Activated T-cell treated with anti-CD3 and anti-CD28 coated beads, Interleukin-2, amount 50 U/mL, for 24 hours (primary cell): ENCODE measurements at regions not wholly inside any gene's neighbourhood (a gene's known extent, or its start where the extent isn't known, plus 50 kb on each side); places are given as distances from the start of the nearest gene placed in this dataset.

Experiments used
- DNase-seq: peaks from one replicate; pipeline ENCODE4 v3.0.0-alpha.2; 2020
- H3K27ac Mint-ChIP-seq: 2 replicates; pipeline ENCODE4 v1.8.0; 2020; ENCODE audit warnings: mild to moderate bottlenecking, mixed read lengths
- H3K27me3 Mint-ChIP-seq: 2 replicates; pipeline ENCODE4 v1.8.0; 2020; ENCODE audit warnings: mixed read lengths
- H3K36me3 Mint-ChIP-seq: 2 replicates; pipeline ENCODE4 v1.8.0; 2020; ENCODE audit warnings: low read depth, mixed read lengths
- H3K4me1 Mint-ChIP-seq: 2 replicates; pipeline ENCODE4 v1.8.0; 2020; ENCODE audit warnings: low read depth, mixed read lengths
- H3K4me3 Mint-ChIP-seq: 2 replicates; pipeline ENCODE4 v1.8.0; 2020; ENCODE audit warnings: mild to moderate bottlenecking, moderate library complexity, mixed read lengths
- H3K9me3 Mint-ChIP-seq: 2 replicates; pipeline ENCODE4 v1.8.0; 2020; ENCODE audit warnings: mixed read lengths

- H3K9me3 Mint-ChIP-seq = no peaks in the 10 kb centered on the region
- no peak overlapping the region for H3K27ac Mint-ChIP-seq
- no peak for DNase-seq
- H3K36me3 Mint-ChIP-seq = no peaks in the 10 kb centered on the region
- no peaks in the 10 kb centered on the region for H3K27me3 Mint-ChIP-seq
- H3K4me1 Mint-ChIP-seq = no peaks in the 10 kb centered on the region
- no peak overlapping the region for H3K4me3 Mint-ChIP-seq
Observed at GRCh38 chr3:81326245-81326644, 435.2 kb downstream of the GBE1 start.

- Mint-ChIP-seq H3K9me3 (no peaks in the 10 kb centered on the region), H3K4me3 (no peak overlapping the region), H3K27me3 (no peaks in the 10 kb centered on the region), H3K4me1 (no peaks in the 10 kb centered on the region), H3K27ac (no peak overlapping the region), H3K36me3 (no peaks in the 10 kb centered on the region)
- DNase-seq = no peak
Observed at GRCh38 chr3:81320862-81321261, 440.6 kb downstream of the GBE1 start.

- no peak for DNase-seq
- H3K4me3 Mint-ChIP-seq = no peak overlapping the region
- no peaks in the 10 kb centered on the region for H3K36me3 Mint-ChIP-seq
- H3K27me3 Mint-ChIP-seq = no peaks in the 10 kb centered on the region
- no peak overlapping the region for H3K27ac Mint-ChIP-seq
- no peaks in the 10 kb centered on the region for H3K4me1 Mint-ChIP-seq
- peaks cover 6% of the 10 kb centered on the region for H3K9me3 Mint-ChIP-seq
Observed at GRCh38 chr3:81315030-81315429, 446.4 kb downstream of the GBE1 start.

- Mint-ChIP-seq H3K9me3 (peaks cover 6% of the 10 kb centered on the region), H3K4me1 (no peaks in the 10 kb centered on the region), H3K36me3 (no peaks in the 10 kb centered on the region), H3K27me3 (no peaks in the 10 kb centered on the region), H3K4me3 (no peak overlapping the region), H3K27ac (no peak overlapping the region)
- no peak for DNase-seq
Observed at GRCh38 chr3:81311321-81311720, 450.1 kb downstream of the GBE1 start.

GRCh38 chr3:81308306-81308705 is 453.1 kb downstream of the GBE1 start:
- H3K4me1 Mint-ChIP-seq = no peaks in the 10 kb centered on the region
- DNase-seq = no peak
- H3K27ac Mint-ChIP-seq = no peak overlapping the region
- H3K4me3 Mint-ChIP-seq = no peak overlapping the region
- no peaks in the 10 kb centered on the region for H3K27me3 Mint-ChIP-seq
- H3K9me3 Mint-ChIP-seq = no peaks in the 10 kb centered on the region
- H3K36me3 Mint-ChIP-seq = no peaks in the 10 kb centered on the region

- no peaks in the 10 kb centered on the region for H3K27me3 Mint-ChIP-seq
- no peaks in the 10 kb centered on the region for H3K9me3 Mint-ChIP-seq
- H3K4me3 Mint-ChIP-seq = no peak overlapping the region
- no peaks in the 10 kb centered on the region for H3K36me3 Mint-ChIP-seq
- DNase-seq = no peak
- no peaks in the 10 kb centered on the region for H3K4me1 Mint-ChIP-seq
- no peak overlapping the region for H3K27ac Mint-ChIP-seq
Observed at GRCh38 chr3:81307221-81307620, 454.2 kb downstream of the GBE1 start.

- no peak for DNase-seq
- H3K27me3 Mint-ChIP-seq = no peaks in the 10 kb centered on the region
- no peaks in the 10 kb centered on the region for H3K9me3 Mint-ChIP-seq
- no peak overlapping the region for H3K27ac Mint-ChIP-seq
- H3K36me3 Mint-ChIP-seq = no peaks in the 10 kb centered on the region
- no peaks in the 10 kb centered on the region for H3K4me1 Mint-ChIP-seq
- no peak overlapping the region for H3K4me3 Mint-ChIP-seq
Observed at GRCh38 chr3:81303321-81303720, 458.1 kb downstream of the GBE1 start.

- no peaks in the 10 kb centered on the region for H3K36me3 Mint-ChIP-seq
- no peaks in the 10 kb centered on the region for H3K4me1 Mint-ChIP-seq
- no peak overlapping the region for H3K27ac Mint-ChIP-seq
- no peaks in the 10 kb centered on the region for H3K9me3 Mint-ChIP-seq
- no peak for DNase-seq
- no peak overlapping the region for H3K4me3 Mint-ChIP-seq
- H3K27me3 Mint-ChIP-seq = no peaks in the 10 kb centered on the region
Observed at GRCh38 chr3:81302045-81302444, 459.4 kb downstream of the GBE1 start.

- Mint-ChIP-seq H3K4me3 (no peak overlapping the region), H3K27ac (no peak overlapping the region), H3K27me3 (no peaks in the 10 kb centered on the region), H3K36me3 (no peaks in the 10 kb centered on the region), H3K9me3 (no peaks in the 10 kb centered on the region), H3K4me1 (no peaks in the 10 kb centered on the region)
- no peak for DNase-seq
Observed at GRCh38 chr3:81301230-81301629, 460.2 kb downstream of the GBE1 start.

GRCh38 chr3:81300324-81300927 is 461.0 kb downstream of the GBE1 start:
- Mint-ChIP-seq H3K4me3 (no peak overlapping the region), H3K36me3 (no peaks in the 10 kb centered on the region), H3K9me3 (no peaks in the 10 kb centered on the region), H3K27me3 (no peaks in the 10 kb centered on the region), H3K27ac (no peak overlapping the region), H3K4me1 (no peaks in the 10 kb centered on the region)
- no peak for DNase-seq

GRCh38 chr3:81299481-81299880 is 462.0 kb downstream of the GBE1 start:
- no peaks in the 10 kb centered on the region for H3K27me3 Mint-ChIP-seq
- H3K9me3 Mint-ChIP-seq = no peaks in the 10 kb centered on the region
- H3K4me1 Mint-ChIP-seq = no peaks in the 10 kb centered on the region
- DNase-seq = no peak
- H3K27ac Mint-ChIP-seq = no peak overlapping the region
- no peaks in the 10 kb centered on the region for H3K36me3 Mint-ChIP-seq
- no peak overlapping the region for H3K4me3 Mint-ChIP-seq

- no peak for DNase-seq
- H3K4me3 Mint-ChIP-seq = no peak overlapping the region
- no peaks in the 10 kb centered on the region for H3K9me3 Mint-ChIP-seq
- no peaks in the 10 kb centered on the region for H3K4me1 Mint-ChIP-seq
- no peak overlapping the region for H3K27ac Mint-ChIP-seq
- no peaks in the 10 kb centered on the region for H3K36me3 Mint-ChIP-seq
- no peaks in the 10 kb centered on the region for H3K27me3 Mint-ChIP-seq
Observed at GRCh38 chr3:81295906-81296577, 465.4 kb downstream of the GBE1 start.

GRCh38 chr3:81293156-81293555 is 468.3 kb downstream of the GBE1 start:
- no peak overlapping the region for H3K4me3 Mint-ChIP-seq
- no peaks in the 10 kb centered on the region for H3K9me3 Mint-ChIP-seq
- no peaks in the 10 kb centered on the region for H3K36me3 Mint-ChIP-seq
- H3K27me3 Mint-ChIP-seq = no peaks in the 10 kb centered on the region
- no peaks in the 10 kb centered on the region for H3K4me1 Mint-ChIP-seq
- no peak overlapping the region for H3K27ac Mint-ChIP-seq
- DNase-seq = no peak

- no peak for DNase-seq
- no peak overlapping the region for H3K27ac Mint-ChIP-seq
- H3K27me3 Mint-ChIP-seq = no peaks in the 10 kb centered on the region
- no peaks in the 10 kb centered on the region for H3K4me1 Mint-ChIP-seq
- H3K4me3 Mint-ChIP-seq = no peak overlapping the region
- no peaks in the 10 kb centered on the region for H3K36me3 Mint-ChIP-seq
- no peaks in the 10 kb centered on the region for H3K9me3 Mint-ChIP-seq
Observed at GRCh38 chr3:81291586-81291985, 469.9 kb downstream of the GBE1 start.

GRCh38 chr3:81289676-81290075 is 471.8 kb downstream of the GBE1 start:
- Mint-ChIP-seq H3K4me3 (no peak overlapping the region), H3K4me1 (no peaks in the 10 kb centered on the region), H3K36me3 (no peaks in the 10 kb centered on the region), H3K27ac (no peak overlapping the region), H3K9me3 (no peaks in the 10 kb centered on the region), H3K27me3 (no peaks in the 10 kb centered on the region)
- no peak for DNase-seq
